ENCODE measurements at regions not wholly inside any gene's neighbourhood (a gene's known extent, or its start where the extent isn't known, plus 50 kb on each side); places are given as distances from the start of the nearest gene placed in this dataset.
"Not testable (repeated sequence)": the region's sequence is repeated elsewhere in the genome, so short reads cannot be mapped to it uniquely, and the experiment has no call there.

GRCh38 chr7:86592185-86592584 is 51.5 kb upstream of the GRM3 start:
- DNase-seq (ENCODE audit: low read depth) = no peak

- peak; percentile 13 for DNase-seq (ENCODE audit: low read depth)
Observed at GRCh38 chr7:86574006-86574405, 69.7 kb upstream of the GRM3 start.

- DNase-seq (ENCODE audit: low read depth) = no peak
Observed at GRCh38 chr7:86558680-86559501, 84.8 kb upstream of the GRM3 start.

GRCh38 chr7:86534641-86535040 is 109.1 kb upstream of the GRM3 start:
- no peak for DNase-seq (ENCODE audit: low read depth)

GRCh38 chr7:86504229-86504628 is 139.5 kb upstream of the GRM3 start:
- no peak for DNase-seq (ENCODE audit: low read depth)

GRCh38 chr7:86499986-86500385 is 143.7 kb upstream of the GRM3 start:
- DNase-seq (ENCODE audit: low read depth) = no peak

GRCh38 chr7:86485827-86486226 is 157.9 kb upstream of the GRM3 start:
- no peak for DNase-seq (ENCODE audit: low read depth)

- DNase-seq (ENCODE audit: low read depth) = no peak
Observed at GRCh38 chr7:86479144-86479543, 164.6 kb upstream of the GRM3 start.

- DNase-seq (ENCODE audit: low read depth) = no peak
Observed at GRCh38 chr7:86477343-86477935, 166.3 kb upstream of the GRM3 start.

GRCh38 chr7:86470763-86471162 is 172.9 kb upstream of the GRM3 start:
- no peak for DNase-seq (ENCODE audit: low read depth)

- DNase-seq (ENCODE audit: low read depth) = peak; percentile 50
Observed at GRCh38 chr7:86469680-86470295, 173.9 kb upstream of the GRM3 start.

- no peak for DNase-seq (ENCODE audit: low read depth)
Observed at GRCh38 chr7:86454753-86455152, 189.0 kb upstream of the GRM3 start.

- no peak for DNase-seq (ENCODE audit: low read depth)
Observed at GRCh38 chr7:86453454-86453853, 190.3 kb upstream of the GRM3 start.

GRCh38 chr7:86448856-86449255 is 194.9 kb upstream of the GRM3 start:
- no peak for DNase-seq (ENCODE audit: low read depth)

GRCh38 chr7:86445285-86445684 is 198.4 kb upstream of the GRM3 start:
- no peak for DNase-seq (ENCODE audit: low read depth)

GRCh38 chr7:86444245-86444644 is 199.5 kb upstream of the GRM3 start:
- DNase-seq (ENCODE audit: low read depth) = no peak

GRCh38 chr7:86440420-86440819 is 203.3 kb upstream of the GRM3 start:
- DNase-seq (ENCODE audit: low read depth) = peak; percentile 13

- no peak for DNase-seq (ENCODE audit: low read depth)
Observed at GRCh38 chr7:86437951-86438450, 205.7 kb upstream of the GRM3 start.

GRCh38 chr7:86431761-86432160 is 211.9 kb upstream of the GRM3 start:
- no peak for DNase-seq (ENCODE audit: low read depth)

GRCh38 chr7:86411814-86412213 is 231.9 kb upstream of the GRM3 start:
- peak; percentile 1 for DNase-seq (ENCODE audit: low read depth)

GRCh38 chr7:86407291-86407690 is 236.4 kb upstream of the GRM3 start:
- DNase-seq (ENCODE audit: low read depth) = no peak

GRCh38 chr7:86391813-86392212 is 251.9 kb upstream of the GRM3 start:
- DNase-seq (ENCODE audit: low read depth) = no peak

GRCh38 chr7:86375602-86376001 is 268.1 kb upstream of the GRM3 start:
- not testable (repeated sequence) for DNase-seq (ENCODE audit: low read depth)

All from Daoy (cell line).